Chondrocyte (in vitro differentiated cells): ENCODE measurements at regions not wholly inside any gene's neighbourhood (a gene's known extent, or its start where the extent isn't known, plus 50 kb on each side); places are given as distances from the start of the nearest gene placed in this dataset.
A peak's percentile ranks its signal among the peaks of the same experiment; 100 is the strongest.
"Not testable (repeated sequence)": the region's sequence is repeated elsewhere in the genome, so short reads cannot be mapped to it uniquely, and the experiment has no call there.

Experiments
- DNase-seq: peaks from one replicate; pipeline ENCODE4 v3.0.0; 2021; ENCODE audit warnings: mixed read lengths, low spot score
- H3K27ac Mint-ChIP-seq: one replicate; pipeline ENCODE4 v1.8.0; 2021; ENCODE audit warnings: mild to moderate bottlenecking, moderate library complexity, mixed read lengths; ENCODE audit not compliant: unreplicated experiment
- H3K27me3 Mint-ChIP-seq: 2 replicates; pipeline ENCODE4 v1.8.0; 2021; ENCODE audit warnings: low read depth, mixed read lengths
- H3K36me3 Mint-ChIP-seq: 2 replicates; pipeline ENCODE4 v1.8.0; 2021; ENCODE audit warnings: low read depth, mixed read lengths
- H3K4me1 Mint-ChIP-seq: 2 replicates; pipeline ENCODE4 v1.8.0; 2021; ENCODE audit warnings: low read depth, mild to moderate bottlenecking, mixed read lengths
- H3K4me3 Mint-ChIP-seq: one replicate; pipeline ENCODE4 v1.8.0; 2021; ENCODE audit warnings: mild to moderate bottlenecking, moderate library complexity, mixed read lengths; ENCODE audit not compliant: unreplicated experiment
- H3K9me3 Mint-ChIP-seq: 2 replicates; pipeline ENCODE4 v1.8.0; 2021; ENCODE audit warnings: low read depth, mixed read lengths
- CTCF ChIP-seq: fragments of 200-600 bp; sonication (generic); IDR thresholded peaks from 2 replicates; pipeline ENCODE4 v1.5.0; 2021; ENCODE audit warnings: antibody characterized with exemption, mild to moderate bottlenecking, moderate library complexity

- Mint-ChIP-seq H3K27me3 (no peaks in the 10 kb centered on the region), H3K4me3 (no peak overlapping the region), H3K36me3 (no peaks in the 10 kb centered on the region), H3K9me3 (no peaks in the 10 kb centered on the region), H3K4me1 (peaks cover 6% of the 10 kb centered on the region), H3K27ac (no peak overlapping the region)
- no peak for TF ChIP-seq CTCF
- DNase-seq = no peak
These were observed 61.9 kb upstream of the MAGI2 start for GRCh38 chr7:79515358-79515757.

GRCh38 chr7:79513261-79513660 is 59.8 kb upstream of the MAGI2 start:
- peaks cover 6% of the 10 kb centered on the region for H3K4me1 Mint-ChIP-seq
- no peaks in the 10 kb centered on the region for H3K27me3 Mint-ChIP-seq
- no peaks in the 10 kb centered on the region for H3K9me3 Mint-ChIP-seq
- H3K36me3 Mint-ChIP-seq = no peaks in the 10 kb centered on the region
- no peak overlapping the region for H3K27ac Mint-ChIP-seq
- TF ChIP-seq CTCF = no peak
- no peak for DNase-seq
- H3K4me3 Mint-ChIP-seq = no peak overlapping the region

GRCh38 chr7:79512261-79512660 is 58.8 kb upstream of the MAGI2 start:
- no peak for DNase-seq
- no peaks in the 10 kb centered on the region for H3K27me3 Mint-ChIP-seq
- no peak for TF ChIP-seq CTCF
- no peak overlapping the region for H3K4me3 Mint-ChIP-seq
- H3K36me3 Mint-ChIP-seq = no peaks in the 10 kb centered on the region
- peaks cover 10% of the 10 kb centered on the region for H3K4me1 Mint-ChIP-seq
- no peak overlapping the region for H3K27ac Mint-ChIP-seq
- no peaks in the 10 kb centered on the region for H3K9me3 Mint-ChIP-seq

GRCh38 chr7:79511056-79511455 is 57.6 kb upstream of the MAGI2 start:
- not testable (repeated sequence) for H3K36me3 Mint-ChIP-seq, DNase-seq, H3K27ac Mint-ChIP-seq, H3K4me3 Mint-ChIP-seq, H3K27me3 Mint-ChIP-seq, H3K9me3 Mint-ChIP-seq
- peaks cover 22% of the 10 kb centered on the region for H3K4me1 Mint-ChIP-seq

GRCh38 chr7:79507131-79507530 is 53.7 kb upstream of the MAGI2 start:
- H3K27ac Mint-ChIP-seq = no peak overlapping the region
- no peak overlapping the region for H3K4me3 Mint-ChIP-seq
- no peak for TF ChIP-seq CTCF
- H3K36me3 Mint-ChIP-seq = no peaks in the 10 kb centered on the region
- H3K9me3 Mint-ChIP-seq = no peaks in the 10 kb centered on the region
- no peaks in the 10 kb centered on the region for H3K27me3 Mint-ChIP-seq
- no peak for DNase-seq
- peaks cover 26% of the 10 kb centered on the region for H3K4me1 Mint-ChIP-seq

- no peak for TF ChIP-seq CTCF
- no peak overlapping the region for H3K4me3 Mint-ChIP-seq
These were observed 53.0 kb upstream of the MAGI2 start for GRCh38 chr7:79506481-79506880.

More at GRCh38 chr7:79506481-79506880, 53.0 kb upstream of the MAGI2 start:
- peak overlapping the region; percentile 35 for H3K27ac Mint-ChIP-seq
- peaks cover 26% of the 10 kb centered on the region for H3K4me1 Mint-ChIP-seq
- no peaks in the 10 kb centered on the region for H3K36me3 Mint-ChIP-seq
- no peak for DNase-seq
- no peaks in the 10 kb centered on the region for H3K27me3 Mint-ChIP-seq
- no peaks in the 10 kb centered on the region for H3K9me3 Mint-ChIP-seq
